Inflammatory macrophage treated with lipopolysaccharide for 1 hour (primary cell): ENCODE measurements at regions not wholly inside any gene's neighbourhood (a gene's known extent, or its start where the extent isn't known, plus 50 kb on each side); places are given as distances from the start of the nearest gene placed in this dataset.

ENCODE experiments used
- DNase-seq, 2 donors: peaks; one replicate each; pipeline ENCODE4 v3.0.0-alpha.2; 2020 to 2022

GRCh38 chrX:40158036-40158706 lies 60.4 kb upstream of the BCOR start:
- no peak for DNase-seq

DNA sequence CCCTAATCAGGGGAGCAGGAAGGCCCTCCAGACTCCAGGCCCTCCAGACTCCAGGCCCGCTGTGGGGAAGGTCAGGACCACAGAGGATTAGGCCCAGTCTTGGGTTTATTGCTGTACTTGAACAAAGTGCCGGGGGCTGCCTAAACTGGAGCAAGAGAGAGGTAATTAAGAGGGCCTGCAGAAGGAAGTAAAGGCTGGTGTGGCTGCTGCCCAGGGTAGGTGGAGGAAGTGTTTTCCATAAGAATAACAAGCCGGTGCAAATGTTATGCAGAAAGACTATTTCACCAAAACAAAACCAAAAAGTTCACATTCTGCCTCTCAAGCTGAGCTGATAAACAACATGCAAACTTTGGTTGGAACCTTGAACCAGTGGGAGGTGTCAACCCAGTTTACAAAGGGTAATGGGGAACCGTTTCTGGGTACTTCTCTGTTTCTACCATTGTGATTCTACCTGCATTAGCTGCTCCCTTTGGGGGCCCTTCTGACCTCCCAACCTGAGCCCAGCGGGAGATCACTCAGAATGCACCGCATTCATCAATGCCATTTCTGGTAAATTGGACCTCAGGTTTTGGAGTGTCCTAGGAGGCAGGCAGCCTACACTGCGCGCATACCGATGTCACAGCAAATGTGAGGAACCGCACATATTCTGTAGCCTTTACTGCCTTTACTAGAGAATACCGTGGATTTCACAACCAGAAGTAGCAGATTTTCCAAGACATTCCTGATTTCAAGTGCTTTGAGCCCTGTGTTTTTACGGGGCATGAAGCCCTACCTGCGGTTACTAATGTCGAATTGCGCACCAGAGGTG lies 59.7 kb upstream of the BCOR start:
- DNase-seq: no peak

DNA sequence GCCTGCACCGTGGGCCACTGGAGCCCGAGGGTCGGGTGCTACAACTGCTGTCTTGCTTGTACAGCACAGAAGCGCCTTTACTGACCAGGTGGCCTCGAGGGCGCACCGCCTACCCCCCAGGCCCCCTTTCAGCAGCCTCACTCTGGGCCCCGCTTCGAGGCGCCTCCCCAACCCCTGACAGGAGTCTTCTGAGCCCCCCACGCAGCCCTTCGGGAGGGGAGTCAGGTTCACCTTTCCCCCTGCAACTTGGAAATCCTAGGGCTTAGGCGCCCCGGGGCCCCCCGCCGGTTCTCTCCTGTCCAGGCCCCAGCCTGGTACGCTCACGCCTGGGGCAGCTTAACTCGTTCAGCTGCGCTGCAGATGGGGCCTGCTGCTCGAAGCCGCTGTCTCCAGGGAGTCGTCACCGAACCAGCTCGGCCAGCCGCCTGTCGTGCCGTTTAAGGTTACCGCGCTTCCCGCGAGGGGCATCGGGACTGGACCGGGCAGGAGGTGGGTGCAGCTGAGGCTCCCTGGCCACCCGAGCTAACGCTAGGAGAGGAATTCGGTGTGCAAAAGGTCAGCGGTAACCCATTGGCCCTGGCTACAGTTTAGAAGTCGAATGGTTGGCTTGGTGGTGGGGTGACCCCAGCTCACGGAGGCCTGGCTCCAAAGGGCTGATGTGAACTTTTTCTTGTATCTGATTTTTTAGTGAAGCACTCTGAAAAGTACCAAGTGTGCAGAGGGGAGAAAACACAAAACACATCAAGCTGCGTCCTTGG lies 58.9 kb upstream of the BCOR start:
- no peak for DNase-seq

GRCh38 chrX:40155589-40156469 lies 58.1 kb upstream of the BCOR start:
- DNase-seq: no peak

DNA sequence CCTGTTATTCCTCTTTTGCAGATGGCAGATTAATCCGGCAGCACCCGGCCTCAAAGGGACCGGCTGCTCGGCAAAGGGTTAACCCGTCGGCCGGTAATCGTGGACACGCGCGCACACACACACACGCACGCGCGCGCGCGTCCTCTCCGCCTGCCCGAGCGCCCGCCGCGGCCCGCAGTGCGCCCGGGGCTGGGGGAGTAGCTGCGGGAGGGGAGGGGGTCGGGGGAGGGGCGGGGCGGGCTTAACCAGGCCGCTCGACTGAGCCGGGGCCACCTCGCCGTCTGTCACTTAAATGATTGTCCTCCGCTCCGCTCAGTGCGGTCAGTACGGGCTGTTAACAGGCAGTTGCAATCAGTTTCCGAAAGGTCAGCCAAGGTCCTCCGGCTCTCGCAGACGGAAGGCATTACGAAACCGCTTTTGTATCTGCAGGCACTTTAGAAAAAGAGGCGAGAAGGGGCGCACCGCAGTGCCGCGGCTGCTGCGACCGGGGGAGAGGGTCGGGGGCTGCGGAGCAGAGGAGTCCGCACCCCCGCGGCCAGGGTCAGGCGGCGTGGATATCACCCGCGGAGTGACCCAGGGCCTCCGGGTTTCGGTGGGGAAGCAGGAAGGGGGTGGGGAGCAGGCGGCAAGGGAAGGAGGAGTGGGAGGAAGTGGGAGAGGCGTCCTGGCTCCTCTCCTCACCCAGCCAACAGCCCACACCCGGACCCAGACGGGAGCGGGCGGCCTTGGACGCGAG lies 57.3 kb upstream of the BCOR start:
- DNase-seq: peak; percentile 57 to 58

- no peak for DNase-seq
Measured at GRCh38 chrX:40154250-40154852, 56.6 kb upstream of the BCOR start.

GRCh38 chrX:40153345-40154249 lies 55.8 kb upstream of the BCOR start:
- DNase-seq: peak; percentile 65 to 75

GRCh38 chrX:40152741-40153344 lies 55.1 kb upstream of the BCOR start:
- DNase-seq: no peak

DNA sequence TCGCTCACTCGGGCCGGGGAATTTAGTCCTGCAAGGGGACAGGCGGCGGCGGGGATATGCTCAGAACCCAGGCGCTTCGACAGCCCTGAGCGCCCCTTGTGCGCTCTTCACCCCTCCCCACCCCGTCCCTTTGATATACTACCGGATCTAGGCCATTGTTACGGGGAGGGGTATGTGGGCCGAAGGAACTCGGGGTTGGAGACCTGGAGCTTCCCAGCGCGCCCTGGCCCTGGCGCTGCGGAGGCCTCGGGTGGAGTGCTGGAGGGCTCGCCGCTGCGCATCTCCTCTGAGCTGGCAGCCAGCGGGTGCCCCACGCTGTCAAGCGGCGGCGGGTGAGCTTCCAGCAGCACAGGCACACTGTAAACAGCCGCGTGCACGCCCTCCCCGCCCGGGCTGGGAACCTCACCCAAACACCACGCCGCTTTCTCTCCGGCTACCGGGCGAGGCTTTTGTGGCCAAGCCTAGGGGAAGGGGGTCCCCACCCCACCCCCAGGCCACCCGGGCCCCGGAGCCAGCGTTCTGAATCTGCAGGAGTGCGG lies 54.5 kb upstream of the BCOR start:
- no peak for DNase-seq

- DNase-seq: no peak
Measured at GRCh38 chrX:40151211-40152172, 53.7 kb upstream of the BCOR start.

GRCh38 chrX:40150503-40150902 lies 52.7 kb upstream of the BCOR start:
- DNase-seq: no peak

GRCh38 chrX:40149286-40150175 lies 51.8 kb upstream of the BCOR start:
- DNase-seq: no peak

DNA sequence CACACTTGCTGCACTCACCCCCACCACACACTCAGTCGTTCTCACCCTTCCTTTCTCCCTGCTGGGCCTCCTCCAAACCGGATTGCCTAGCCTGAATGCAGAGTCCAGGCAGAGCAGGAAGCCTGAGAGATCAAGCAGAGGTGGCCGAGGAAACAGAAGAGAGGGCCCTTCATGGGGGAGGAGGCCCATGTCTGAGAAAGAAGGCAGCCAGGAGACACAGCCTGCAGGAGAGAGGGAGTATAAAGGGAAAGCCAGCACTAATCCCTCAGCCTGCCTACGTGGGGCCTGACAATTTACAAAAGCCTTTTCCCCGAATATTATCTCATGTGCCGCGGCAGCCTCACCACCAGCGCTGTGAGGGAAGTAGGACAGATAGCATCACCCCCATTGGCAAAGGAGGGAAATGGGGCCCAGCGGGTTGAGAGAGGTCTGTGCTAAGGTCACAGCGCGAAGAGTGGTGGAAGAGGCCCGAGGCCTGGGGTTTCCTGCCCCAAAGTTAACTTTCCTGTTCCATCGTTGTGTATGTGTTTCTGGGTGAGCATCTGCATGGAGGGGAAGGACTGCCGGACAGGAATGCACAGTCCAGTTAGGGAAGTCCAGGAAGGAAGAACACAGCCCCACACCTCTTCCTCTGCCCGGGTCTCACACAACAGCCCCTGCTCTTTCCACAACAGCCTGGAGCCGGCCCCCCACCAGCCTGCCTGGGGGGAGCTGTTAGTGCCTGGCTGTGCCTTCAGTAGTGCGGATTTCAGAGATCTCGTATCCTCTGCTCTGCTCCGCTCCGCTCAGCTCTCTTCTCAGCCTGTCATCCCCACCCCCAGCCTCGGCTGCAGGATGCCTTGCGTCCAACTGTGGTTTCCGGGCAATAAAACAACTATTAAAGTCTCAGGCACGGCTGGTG lies 50.9 kb upstream of the BCOR start:
- peak in 1 of 2 donors; percentile 45 for DNase-seq

GRCh38 chrX:40147971-40148370 lies 50.2 kb upstream of the BCOR start:
- DNase-seq: no peak
